Stimulated activated CD4-positive, alpha-beta T cell treated with anti-CD3 and anti-CD28 coated beads, Interleukin-15, amount 100 ng/mL, for 1 hour (primary cell): ENCODE measurements at regions not wholly inside any gene's neighbourhood (a gene's known extent, or its start where the extent isn't known, plus 50 kb on each side); places are given as distances from the start of the nearest gene placed in this dataset.
"Not testable (repeated sequence)": the region's sequence is repeated elsewhere in the genome, so short reads cannot be mapped to it uniquely, and the experiment has no call there.

Experiments used
- DNase-seq, 2 donors: peaks; one replicate each; pipeline ENCODE4 v3.0.0-alpha.2; 2020; ENCODE audit warnings: low read depth in 1 of 2, low spot score in 1 of 2

GRCh38 chr1:228889289-228889688, 154.0 kb downstream of the RHOU start:
- no peak for DNase-seq

- DNase-seq, result no peak
These were observed 156.2 kb downstream of the RHOU start for GRCh38 chr1:228891272-228892034.

GRCh38 chr1:228892200-228892599, 156.9 kb downstream of the RHOU start:
- not testable (repeated sequence) for DNase-seq

GRCh38 chr1:228894442-228894989, 159.2 kb downstream of the RHOU start:
- DNase-seq, result no peak

GRCh38 chr1:228897901-228898300, 162.6 kb downstream of the RHOU start:
- no peak for DNase-seq

- no peak for DNase-seq
These were observed 163.3 kb downstream of the RHOU start for GRCh38 chr1:228898582-228898992.

GRCh38 chr1:228899421-228899956, 164.2 kb downstream of the RHOU start:
- DNase-seq, result no peak

GRCh38 chr1:228900099-228900885, 165.0 kb downstream of the RHOU start:
- DNase-seq, result no peak

- DNase-seq, result no peak
These were observed 165.7 kb downstream of the RHOU start for GRCh38 chr1:228900886-228901392.

- no peak for DNase-seq
These were observed 166.8 kb downstream of the RHOU start for GRCh38 chr1:228901936-228902681.

GRCh38 chr1:228902781-228903433, 167.6 kb downstream of the RHOU start:
- DNase-seq, result no peak

GRCh38 chr1:228903434-228904071, 168.3 kb downstream of the RHOU start:
- no peak for DNase-seq

- DNase-seq, result no peak
These were observed 168.9 kb downstream of the RHOU start for GRCh38 chr1:228904222-228904621.

- DNase-seq, result no peak
These were observed 170.4 kb downstream of the RHOU start for GRCh38 chr1:228905701-228906101.

- DNase-seq, result no peak
These were observed 171.1 kb downstream of the RHOU start for GRCh38 chr1:228906223-228906860.

- DNase-seq, result no peak
These were observed 176.2 kb downstream of the RHOU start for GRCh38 chr1:228911225-228912210.

- no peak for DNase-seq
These were observed 178.5 kb downstream of the RHOU start for GRCh38 chr1:228913626-228914414.
